ENCODE measurements at regions not wholly inside any gene's neighbourhood (a gene's known extent, or its start where the extent isn't known, plus 50 kb on each side); places are given as distances from the start of the nearest gene placed in this dataset.
A peak's percentile ranks its signal among the peaks of the same experiment; 100 is the strongest.

- peak; percentile 10 for DNase-seq
- intact Hi-C loops (cut with DNase I) = no loop called here
- ATAC-seq (ENCODE audit: poor library complexity) = no peak
These were observed 1240.3 kb downstream of the BRD1 start for GRCh38 chr22:48587236-48587865.

GRCh38 chr22:48586799-48587185, 1240.9 kb downstream of the BRD1 start:
- no peak for ATAC-seq (ENCODE audit: poor library complexity)
- intact Hi-C loops (cut with DNase I) = no loop called here
- peak; percentile 24 for DNase-seq

GRCh38 chr22:48585916-48586798, 1241.5 kb downstream of the BRD1 start:
- ATAC-seq (ENCODE audit: poor library complexity) (no peak), DNase-seq (peak; percentile 23)
- intact Hi-C loops (cut with DNase I) = no loop called here

- intact Hi-C loops (cut with DNase I) = no loop called here
- DNase-seq (no peak), ATAC-seq (ENCODE audit: poor library complexity) (no peak)
These were observed 1243.5 kb downstream of the BRD1 start for GRCh38 chr22:48584170-48584569.

GRCh38 chr22:48581796-48582469, 1245.7 kb downstream of the BRD1 start:
- ATAC-seq (ENCODE audit: poor library complexity) (no peak), DNase-seq (peak; percentile 17)
- intact Hi-C loops (cut with DNase I) = no loop called here

GRCh38 chr22:48581205-48581766, 1246.4 kb downstream of the BRD1 start:
- DNase-seq (peak; percentile 21), ATAC-seq (ENCODE audit: poor library complexity) (no peak)
- intact Hi-C loops (cut with DNase I) = no loop called here

GRCh38 chr22:48580481-48580970, 1247.1 kb downstream of the BRD1 start:
- intact Hi-C loops (cut with DNase I) = no loop called here
- no peak for ATAC-seq (ENCODE audit: poor library complexity)
- no peak for DNase-seq

DNA sequence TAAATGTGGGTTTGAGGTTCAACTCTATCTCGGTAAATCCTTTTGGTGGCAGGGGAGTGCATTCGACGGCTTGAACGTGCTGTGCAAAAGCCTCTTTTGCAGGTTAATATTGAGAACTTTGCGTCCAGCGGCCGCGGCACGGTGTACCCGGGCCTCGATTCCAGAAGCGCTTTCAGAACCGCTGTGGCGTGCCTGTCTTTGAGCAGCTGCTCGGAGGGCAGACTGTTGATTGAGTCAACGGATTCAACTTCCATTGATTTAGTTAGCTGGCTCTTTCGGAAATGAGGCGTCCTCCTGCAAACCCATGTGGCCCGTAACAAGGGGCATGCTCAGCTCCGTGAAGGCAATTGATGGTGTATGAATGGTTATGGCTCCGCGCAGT, 1247.8 kb downstream of the BRD1 start:
- no peak for DNase-seq
- intact Hi-C loops (cut with DNase I) = loop anchor here (5.0 to 10.0 kb wide), 2 partner anchors 725 to 1052 kb away; no protein-coding TSS in a partner anchor
- ATAC-seq (ENCODE audit: poor library complexity) = no peak

DNA sequence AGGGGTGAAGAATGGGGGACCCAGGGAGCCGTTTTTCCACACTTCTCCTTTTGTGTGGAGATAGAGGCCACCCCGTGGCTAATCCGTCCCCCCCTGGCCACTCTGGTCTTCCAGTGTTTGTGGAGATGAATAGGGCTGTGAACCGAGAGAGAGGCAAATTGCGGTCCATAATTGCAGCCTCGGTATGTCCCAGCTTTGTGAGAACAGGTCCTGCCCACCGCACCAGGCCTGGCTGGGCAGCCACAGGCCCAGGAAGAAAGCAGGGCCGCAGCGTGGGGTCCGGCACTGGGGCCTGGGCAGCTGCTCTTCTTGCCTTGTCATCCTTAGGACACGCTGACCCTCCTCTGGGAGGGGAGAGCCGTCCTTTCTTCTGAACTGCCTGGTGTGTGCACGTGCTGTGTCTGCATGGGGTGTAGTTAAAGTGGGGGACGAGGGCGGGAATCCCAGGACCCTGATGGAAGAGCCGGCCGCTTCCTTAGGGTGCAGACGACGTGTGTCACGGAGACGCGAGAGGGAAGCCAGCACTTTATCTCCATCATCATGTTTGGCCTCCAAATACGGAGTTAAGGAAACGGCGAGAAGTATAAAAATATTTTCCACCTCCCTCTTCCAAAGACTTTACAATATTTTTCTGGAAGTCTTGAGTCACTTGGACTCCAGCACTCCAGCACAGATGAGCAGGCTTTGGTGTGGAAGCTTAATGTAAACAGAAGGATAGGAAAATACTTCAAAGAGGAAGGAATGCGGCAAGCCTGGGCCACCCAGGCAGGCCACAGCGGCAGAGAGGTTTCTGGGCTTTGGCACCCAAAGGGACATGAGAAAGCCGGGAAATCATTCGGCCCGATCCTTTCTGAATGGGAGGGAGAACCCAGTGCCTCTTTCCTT, 1248.4 kb downstream of the BRD1 start:
- ATAC-seq (ENCODE audit: poor library complexity) = no peak
- intact Hi-C loops (cut with DNase I) = loop anchor here (5.0 to 10.0 kb wide), 2 partner anchors 726 to 1053 kb away; no protein-coding TSS in a partner anchor
- DNase-seq = no peak

DNA sequence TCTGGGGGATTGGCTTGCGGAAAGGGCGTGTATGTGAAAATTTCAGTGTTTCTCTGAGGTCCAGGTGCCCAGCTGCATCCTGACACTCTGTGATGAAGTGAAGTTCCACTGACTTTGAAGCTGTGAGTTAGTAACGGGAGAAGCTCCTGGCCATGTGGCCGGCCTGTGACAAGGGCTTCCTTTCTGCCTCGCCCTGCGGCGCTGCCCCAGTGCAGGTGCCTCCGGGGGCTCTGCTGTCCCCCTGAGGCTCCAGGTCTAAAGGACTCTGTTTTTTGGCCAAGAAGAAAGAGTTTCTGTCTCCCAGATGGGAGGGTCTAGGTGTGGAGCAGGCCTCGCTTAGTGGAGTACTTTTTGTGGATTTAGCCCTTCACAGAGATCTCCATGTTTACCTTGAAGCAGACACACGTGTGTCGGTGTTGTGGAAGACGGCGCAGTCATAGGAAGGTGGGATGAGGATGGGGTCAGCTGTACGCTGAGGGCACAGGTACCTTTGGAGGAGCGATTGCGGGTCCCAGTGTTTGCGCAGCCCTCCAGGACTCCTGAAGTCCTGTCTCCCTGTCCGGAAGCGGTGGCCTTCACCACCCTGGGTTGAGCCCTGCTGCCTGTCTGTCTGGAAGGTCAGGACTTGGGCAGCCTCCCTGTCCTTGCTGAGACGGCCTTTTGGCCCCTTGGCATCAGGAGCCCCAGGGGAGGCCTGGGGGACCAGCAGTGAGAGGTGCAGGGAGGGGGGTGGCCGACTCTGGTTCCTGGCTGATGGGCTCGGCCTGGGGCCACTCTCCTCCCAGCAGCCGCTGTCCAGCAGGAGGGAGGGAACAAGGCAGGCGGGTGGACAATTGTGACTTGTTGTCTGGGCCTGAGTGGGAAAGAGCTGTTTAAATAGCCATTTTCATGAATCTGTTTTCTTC, 1249.3 kb downstream of the BRD1 start:
- no peak for DNase-seq
- ATAC-seq (ENCODE audit: poor library complexity) = no peak
- intact Hi-C loops (cut with DNase I) = loop anchor here (5.0 to 10.0 kb wide), 2 partner anchors 726 to 1054 kb away; no protein-coding TSS in a partner anchor

- intact Hi-C loops (cut with DNase I) = loop anchor here (5.0 to 10.0 kb wide), 2 partner anchors 727 to 1055 kb away; no protein-coding TSS in a partner anchor
- ATAC-seq (ENCODE audit: poor library complexity) (no peak), DNase-seq (no peak)
These were observed 1250.0 kb downstream of the BRD1 start for GRCh38 chr22:48577691-48578090.

DNA sequence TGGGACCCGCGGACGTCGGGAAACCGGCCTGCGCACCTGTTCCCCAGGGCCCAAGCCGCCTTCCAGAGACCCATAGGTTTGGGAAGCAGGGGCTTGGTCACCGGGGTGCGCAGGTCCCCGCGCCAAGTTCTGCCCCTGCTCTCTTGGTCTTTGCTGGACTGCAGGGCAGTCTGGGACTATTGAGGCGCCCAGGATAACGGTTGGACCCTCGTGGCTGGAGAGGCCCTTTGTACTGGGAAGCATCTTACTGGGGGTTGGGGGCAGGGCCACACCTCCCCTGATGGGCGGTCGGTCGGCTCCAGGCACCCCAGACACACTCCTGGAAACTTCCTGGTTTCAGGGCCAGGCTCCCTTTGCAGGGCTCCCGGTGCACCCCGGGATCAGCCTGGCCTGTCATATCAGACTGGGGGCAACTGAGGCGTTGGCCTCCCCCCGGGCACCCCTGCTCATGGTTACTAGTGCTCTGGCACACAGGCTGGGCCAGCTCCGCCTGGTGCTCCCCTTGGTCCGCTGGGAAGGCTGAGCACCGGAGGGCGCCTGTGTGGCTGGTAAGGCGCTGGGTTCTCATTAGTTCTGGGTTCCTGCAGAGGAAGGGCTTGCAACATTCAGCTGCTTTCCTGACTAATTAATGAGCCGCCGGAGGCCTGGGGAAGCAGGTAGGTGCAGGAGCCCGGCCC, 1250.5 kb downstream of the BRD1 start:
- DNase-seq (no peak), ATAC-seq (ENCODE audit: poor library complexity) (no peak)
- intact Hi-C loops (cut with DNase I) = loop anchor here (5.0 to 10.0 kb wide), 2 partner anchors 728 to 1055 kb away; no protein-coding TSS in a partner anchor

- DNase-seq (no peak), ATAC-seq (ENCODE audit: poor library complexity) (peak; percentile 60)
- intact Hi-C loops (cut with DNase I) = loop anchor here (5.0 to 10.0 kb wide), 2 partner anchors 728 to 1056 kb away; no protein-coding TSS in a partner anchor
These were observed 1251.2 kb downstream of the BRD1 start for GRCh38 chr22:48576333-48577013.

- no peak for ATAC-seq (ENCODE audit: poor library complexity)
- intact Hi-C loops (cut with DNase I) = loop anchor here (5.0 to 10.0 kb wide), 2 partner anchors 729 to 1057 kb away; no protein-coding TSS in a partner anchor
- DNase-seq = no peak
These were observed 1251.9 kb downstream of the BRD1 start for GRCh38 chr22:48575618-48576332.
